T-helper 2 cell (primary cell): ENCODE measurements at regions not wholly inside any gene's neighbourhood (a gene's known extent, or its start where the extent isn't known, plus 50 kb on each side); places are given as distances from the start of the nearest gene placed in this dataset.
A peak's percentile ranks its signal among the peaks of the same experiment; 100 is the strongest.

Source experiments
- DNase-seq, 5 experiments: peaks; one replicate each; pipeline versions ENCODE4 v3.0.0 to v3.0.0-alpha.2; 2012 to 2022

- DNase-seq, result peak in 1 of 5 experiments; percentile 31
Measured at GRCh38 chr12:91381309-91381804, 198.7 kb upstream of the DCN start.

- DNase-seq, result no peak
Measured at GRCh38 chr12:91380631-91381030, 198.0 kb upstream of the DCN start.

GRCh38 chr12:91379051-91379775 is 196.6 kb upstream of the DCN start:
- DNase-seq, result no peak

GRCh38 chr12:91377436-91377835 is 194.8 kb upstream of the DCN start:
- no peak for DNase-seq

GRCh38 chr12:91373086-91373485 is 190.5 kb upstream of the DCN start:
- no peak for DNase-seq

GRCh38 chr12:91370086-91370868 is 187.7 kb upstream of the DCN start:
- DNase-seq, result no peak

- DNase-seq, result no peak
Measured at GRCh38 chr12:91368613-91369012, 186.0 kb upstream of the DCN start.

GRCh38 chr12:91367234-91367849 is 184.7 kb upstream of the DCN start:
- DNase-seq, result no peak

GRCh38 chr12:91364471-91365184 is 182.0 kb upstream of the DCN start:
- DNase-seq, result no peak

GRCh38 chr12:91361864-91362263 is 179.2 kb upstream of the DCN start:
- peak in 1 of 5 experiments; percentile 23 for DNase-seq

GRCh38 chr12:91357381-91357780 is 174.8 kb upstream of the DCN start:
- no peak for DNase-seq

GRCh38 chr12:91356405-91356804 is 173.8 kb upstream of the DCN start:
- no peak for DNase-seq

- DNase-seq, result peak in 3 of 5 experiments; percentile 2 to 45 (median 9)
Measured at GRCh38 chr12:91355150-91356006, 172.8 kb upstream of the DCN start.

GRCh38 chr12:91353266-91353665 is 170.6 kb upstream of the DCN start:
- no peak for DNase-seq

GRCh38 chr12:91349476-91349875 is 166.9 kb upstream of the DCN start:
- DNase-seq, result no peak

GRCh38 chr12:91347481-91348214 is 165.0 kb upstream of the DCN start:
- no peak for DNase-seq

- no peak for DNase-seq
Measured at GRCh38 chr12:91346827-91347226, 164.2 kb upstream of the DCN start.

- DNase-seq, result no peak
Measured at GRCh38 chr12:91344408-91344807, 161.8 kb upstream of the DCN start.

- no peak for DNase-seq
Measured at GRCh38 chr12:91343010-91343409, 160.4 kb upstream of the DCN start.

- DNase-seq, result no peak
Measured at GRCh38 chr12:91339106-91339505, 156.5 kb upstream of the DCN start.

GRCh38 chr12:91335699-91336098 is 153.1 kb upstream of the DCN start:
- no peak for DNase-seq
